ENCODE measurements at regions not wholly inside any gene's neighbourhood (a gene's known extent, or its start where the extent isn't known, plus 50 kb on each side); places are given as distances from the start of the nearest gene placed in this dataset.

DNA sequence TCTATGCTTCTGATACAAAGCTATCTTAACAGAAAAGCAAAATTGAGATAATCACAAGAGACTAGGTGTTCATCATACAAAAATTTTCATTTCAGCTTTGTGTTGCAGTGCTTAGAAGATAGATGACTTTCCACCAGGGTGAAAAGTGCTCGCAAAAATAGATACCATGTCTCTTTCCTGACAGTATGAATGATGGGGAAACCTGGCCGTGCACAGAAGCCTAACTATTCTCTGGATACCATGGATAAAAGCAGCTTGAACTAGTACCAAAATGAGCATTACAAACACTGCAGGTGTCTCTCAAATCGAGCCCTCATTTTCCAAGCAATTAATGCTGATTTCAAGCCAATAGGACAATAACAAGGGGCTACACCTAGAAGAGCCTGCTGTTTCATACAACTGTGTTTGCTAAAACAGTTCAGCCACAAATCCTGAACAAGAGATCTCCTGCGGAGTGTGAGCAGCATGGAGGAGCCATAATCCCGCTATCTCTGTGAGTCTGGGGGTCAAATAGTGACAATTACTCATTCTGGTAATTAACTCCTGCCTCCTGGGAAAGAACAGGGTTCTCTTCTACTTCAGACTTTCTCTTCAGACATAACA is 507.6 kb downstream of the PID1 start:
- TF ChIP-seq, protein P1, sequence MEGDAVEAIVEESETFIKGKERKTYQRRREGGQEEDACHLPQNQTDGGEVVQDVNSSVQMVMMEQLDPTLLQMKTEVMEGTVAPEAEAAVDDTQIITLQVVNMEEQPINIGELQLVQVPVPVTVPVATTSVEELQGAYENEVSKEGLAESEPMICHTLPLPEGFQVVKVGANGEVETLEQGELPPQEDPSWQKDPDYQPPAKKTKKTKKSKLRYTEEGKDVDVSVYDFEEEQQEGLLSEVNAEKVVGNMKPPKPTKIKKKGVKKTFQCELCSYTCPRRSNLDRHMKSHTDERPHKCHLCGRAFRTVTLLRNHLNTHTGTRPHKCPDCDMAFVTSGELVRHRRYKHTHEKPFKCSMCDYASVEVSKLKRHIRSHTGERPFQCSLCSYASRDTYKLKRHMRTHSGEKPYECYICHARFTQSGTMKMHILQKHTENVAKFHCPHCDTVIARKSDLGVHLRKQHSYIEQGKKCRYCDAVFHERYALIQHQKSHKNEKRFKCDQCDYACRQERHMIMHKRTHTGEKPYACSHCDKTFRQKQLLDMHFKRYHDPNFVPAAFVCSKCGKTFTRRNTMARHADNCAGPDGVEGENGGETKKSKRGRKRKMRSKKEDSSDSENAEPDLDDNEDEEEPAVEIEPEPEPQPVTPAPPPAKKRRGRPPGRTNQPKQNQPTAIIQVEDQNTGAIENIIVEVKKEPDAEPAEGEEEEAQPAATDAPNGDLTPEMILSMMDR (IDR thresholded peaks at IDR 0.05; ENCODE audit: low read depth, low read length, missing input control), result no peak
- TF ChIP-seq FOXA1 (IDR thresholded peaks at IDR 0.05) (no peak), EGR1 (IDR thresholded peaks at IDR 0.05; ENCODE audit: low read depth in 2 of 2) (no peak), RAD21 (IDR thresholded peaks at IDR 0.05) (no peak), JUND (IDR thresholded peaks at IDR 0.05) (no peak)
- TF ChIP-seq, protein P2, sequence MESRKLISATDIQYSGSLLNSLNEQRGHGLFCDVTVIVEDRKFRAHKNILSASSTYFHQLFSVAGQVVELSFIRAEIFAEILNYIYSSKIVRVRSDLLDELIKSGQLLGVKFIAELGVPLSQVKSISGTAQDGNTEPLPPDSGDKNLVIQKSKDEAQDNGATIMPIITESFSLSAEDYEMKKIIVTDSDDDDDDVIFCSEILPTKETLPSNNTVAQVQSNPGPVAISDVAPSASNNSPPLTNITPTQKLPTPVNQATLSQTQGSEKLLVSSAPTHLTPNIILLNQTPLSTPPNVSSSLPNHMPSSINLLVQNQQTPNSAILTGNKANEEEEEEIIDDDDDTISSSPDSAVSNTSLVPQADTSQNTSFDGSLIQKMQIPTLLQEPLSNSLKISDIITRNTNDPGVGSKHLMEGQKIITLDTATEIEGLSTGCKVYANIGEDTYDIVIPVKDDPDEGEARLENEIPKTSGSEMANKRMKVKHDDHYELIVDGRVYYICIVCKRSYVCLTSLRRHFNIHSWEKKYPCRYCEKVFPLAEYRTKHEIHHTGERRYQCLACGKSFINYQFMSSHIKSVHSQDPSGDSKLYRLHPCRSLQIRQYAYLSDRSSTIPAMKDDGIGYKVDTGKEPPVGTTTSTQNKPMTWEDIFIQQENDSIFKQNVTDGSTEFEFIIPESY (IDR thresholded peaks at IDR 0.05), result no peak

Data from liver (tissue), 3 donors.